CD4-positive, alpha-beta T cell (primary cell): ENCODE measurements at regions not wholly inside any gene's neighbourhood (a gene's known extent, or its start where the extent isn't known, plus 50 kb on each side); places are given as distances from the start of the nearest gene placed in this dataset.

ENCODE experiments used
- ATAC-seq: fragments of 200-7000 bp; cut with Tn5 transposase; one replicate; pipeline ENCODE4 v1.10.0; 2022; ENCODE audit warnings: mild to moderate bottlenecking; ENCODE audit not compliant: poor library complexity
- CTCF ChIA-PET: fragments of 350-600 bp; sonication (Branson Sonifier 250); formaldehyde crosslinking; loops from one replicate; lab custom pipeline; 2021; ENCODE audit warnings: antibody characterized with exemption, inconsistent platforms; lab: Charles Lee
- POLR2A ChIA-PET: fragments of 350-600 bp; sonication (Branson Sonifier 250); formaldehyde crosslinking; loops from one replicate; lab custom pipeline; 2021; ENCODE audit warnings: antibody characterized with exemption, inconsistent platforms; lab: Charles Lee
- DNase-seq, 14 experiments: peaks; one replicate each; pipeline ENCODE4 v3.0.0-alpha.2; 2013 to 2020; ENCODE audit warnings: mixed read lengths in 2 of 14
- H3K27ac ChIP-seq, 2 donors: one replicate each; pipeline versions ENCODE4 v1.5.1 to v1.7.0; 2013; ENCODE audit warnings: low read length in 2 of 2, low read depth in 1 of 2, mild to moderate bottlenecking in 1 of 2
- H3K27me3 ChIP-seq, 2 experiments: 1 replicate in 1 of 2; 2 replicates in 1 of 2; pipeline versions ENCODE4 v1.6.1 to v1.7.0; 2013; ENCODE audit warnings: low read length in 2 of 2, control low read depth in 1 of 2, mild to moderate bottlenecking in 1 of 2, moderate library complexity in 1 of 2; ENCODE audit not compliant: insufficient read depth in 2 of 2, control insufficient read depth in 1 of 2
- H3K36me3 ChIP-seq: one replicate; pipeline ENCODE4 v1.6.1; 2013; ENCODE audit warnings: low read length, control low read depth; ENCODE audit not compliant: insufficient read depth
- H3K4me1 ChIP-seq: one replicate; pipeline ENCODE4 v1.6.1; 2013; ENCODE audit warnings: low read length, control low read depth; ENCODE audit not compliant: insufficient read depth
- H3K4me3 ChIP-seq: one replicate; pipeline ENCODE4 v1.5.1; 2013; ENCODE audit warnings: mild to moderate bottlenecking, low read length, moderate library complexity
- H3K9me3 ChIP-seq, 2 experiments: 1 replicate in 1 of 2; 2 replicates in 1 of 2; pipeline versions ENCODE4 v1.6.1 to v1.7.0; 2013; ENCODE audit warnings: low read length in 2 of 2, mild to moderate bottlenecking in 2 of 2, control low read depth in 1 of 2, moderate library complexity in 1 of 2; ENCODE audit not compliant: control insufficient read depth in 1 of 2, insufficient read depth in 1 of 2
- H3K27ac Mint-ChIP-seq: one replicate; pipeline ENCODE4 v1.8.0; 2020; ENCODE audit warnings: mixed read lengths
- H3K27me3 Mint-ChIP-seq: one replicate; pipeline ENCODE4 v1.8.0; 2021; ENCODE audit warnings: mixed read lengths
- H3K36me3 Mint-ChIP-seq: one replicate; pipeline ENCODE4 v1.8.0; 2021; ENCODE audit warnings: low read depth, mixed read lengths
- H3K4me1 Mint-ChIP-seq: one replicate; pipeline ENCODE4 v1.8.0; 2021; ENCODE audit warnings: low read depth, mixed read lengths
- H3K4me3 Mint-ChIP-seq: one replicate; pipeline ENCODE4 v1.8.0; 2020; ENCODE audit warnings: mild to moderate bottlenecking, mixed read lengths
- H3K9me3 Mint-ChIP-seq: one replicate; pipeline ENCODE4 v1.8.0; 2020; ENCODE audit warnings: mixed read lengths
- CTCF ChIP-seq: fragments of 200-600 bp; IDR thresholded peaks from one replicate; pipeline ENCODE4 v1.8.0; 2022; ENCODE audit warnings: antibody characterized with exemption, mild to moderate bottlenecking
- intact Hi-C, 2 experiments: fragments of 100-400 bp; cut with DNase I in 1 of 2; cut with micrococcal nuclease in 1 of 2; formaldehyde crosslinking; loops; one replicate each; pipeline versions ENCODE4 v1.15.1 to v1.9.0; 2023 to 2025; cut with DNase I, micrococcal nuclease

GRCh38 chr22:49035818-49036457 is 791.7 kb downstream of the BRD1 start:
- TF ChIP-seq CTCF = no peak
- Mint-ChIP-seq H3K9me3 (no peaks in the 10 kb centered on the region), H3K36me3 (no peaks in the 10 kb centered on the region), H3K4me3 (no peak overlapping the region), H3K27me3 (no peaks in the 10 kb centered on the region), H3K4me1 (no peaks in the 10 kb centered on the region), H3K27ac (no peak overlapping the region)
- no peaks in the 10 kb centered on the region for H3K4me1 ChIP-seq
- H3K9me3 ChIP-seq = peaks cover 0 to 7% of the 10 kb centered on the region in 2 experiments
- POLR2A ChIA-PET = no interaction called here
- H3K36me3 ChIP-seq = no peaks in the 10 kb centered on the region
- intact Hi-C loops = no loop called here
- H3K27me3 ChIP-seq = peaks cover 0 to 2% of the 10 kb centered on the region in 2 experiments
- no peak overlapping the region for H3K4me3 ChIP-seq
- CTCF ChIA-PET = no interaction called here
- H3K27ac ChIP-seq = no peak overlapping the region
- ATAC-seq (no peak), DNase-seq (no peak)

GRCh38 chr22:49034836-49035817 is 792.5 kb downstream of the BRD1 start:
- ChIA-PET POLR2A (no interaction called here), CTCF (no interaction called here)
- no peak for ATAC-seq
- H3K27ac ChIP-seq = no peak overlapping the region
- Mint-ChIP-seq H3K27me3 (no peaks in the 10 kb centered on the region), H3K27ac (no peak overlapping the region), H3K9me3 (no peaks in the 10 kb centered on the region), H3K4me3 (no peak overlapping the region), H3K4me1 (no peaks in the 10 kb centered on the region), H3K36me3 (no peaks in the 10 kb centered on the region)
- no peak for DNase-seq
- peaks cover 0 to 7% of the 10 kb centered on the region in 2 experiments for H3K9me3 ChIP-seq
- intact Hi-C loops = no loop called here
- no peak overlapping the region for H3K4me3 ChIP-seq
- no peak for TF ChIP-seq CTCF
- H3K36me3 ChIP-seq = no peaks in the 10 kb centered on the region
- H3K27me3 ChIP-seq = peaks cover 0 to 2% of the 10 kb centered on the region in 2 experiments
- no peaks in the 10 kb centered on the region for H3K4me1 ChIP-seq

GRCh38 chr22:49033616-49034015 is 794.1 kb downstream of the BRD1 start:
- H3K27ac Mint-ChIP-seq = no peak overlapping the region
- H3K4me3 ChIP-seq = no peak overlapping the region
- H3K36me3 ChIP-seq = no peaks in the 10 kb centered on the region
- ChIA-PET POLR2A (no interaction called here), CTCF (no interaction called here)
- H3K9me3 ChIP-seq = peaks cover 0 to 7% of the 10 kb centered on the region in 2 experiments
- H3K27me3 Mint-ChIP-seq = peaks cover 3% of the 10 kb centered on the region
- no peak overlapping the region for H3K27ac ChIP-seq
- H3K36me3 Mint-ChIP-seq = no peaks in the 10 kb centered on the region
- H3K4me1 Mint-ChIP-seq = no peaks in the 10 kb centered on the region
- no peaks in the 10 kb centered on the region for H3K4me1 ChIP-seq
- no peak for DNase-seq
- TF ChIP-seq CTCF = no peak
- H3K4me3 Mint-ChIP-seq = no peak overlapping the region
- no peaks in the 10 kb centered on the region for H3K9me3 Mint-ChIP-seq
- H3K27me3 ChIP-seq = peaks cover 0 to 2% of the 10 kb centered on the region in 2 experiments
- intact Hi-C loops = no loop called here
- ATAC-seq = no peak
